GF-D8 (cell line): ENCODE measurements at regions not wholly inside any gene's neighbourhood (a gene's known extent, or its start where the extent isn't known, plus 50 kb on each side); places are given as distances from the start of the nearest gene placed in this dataset.
"Not testable (repeated sequence)": the region's sequence is repeated elsewhere in the genome, so short reads cannot be mapped to it uniquely, and the experiment has no call there.

ENCODE experiments used
- DNase-seq: peaks from one replicate; lab custom pipeline; 2025; lab: John Stamatoyannopoulos, UW

DNA sequence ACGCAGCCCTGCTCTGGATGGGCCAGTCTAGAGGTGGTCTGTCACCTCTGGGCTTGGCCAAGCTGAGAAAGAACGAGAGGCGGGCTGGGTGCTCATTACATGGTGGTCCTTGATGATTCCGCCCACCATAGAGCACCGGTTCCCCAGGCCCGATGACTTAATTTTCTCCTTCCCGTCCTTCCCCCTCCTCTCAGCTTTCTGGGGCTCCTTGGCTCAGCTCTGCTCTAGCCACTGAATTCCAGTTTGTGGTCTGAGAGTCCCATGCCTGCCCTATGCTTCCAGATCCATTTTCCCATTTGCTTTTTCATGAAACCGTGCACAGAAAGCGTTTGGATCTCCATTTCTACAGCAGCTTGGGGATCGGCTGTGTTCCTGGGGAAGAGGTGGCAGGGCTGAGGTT is 318.5 kb upstream of the C1orf174 start:
- DNase-seq = no peak

GRCh38 chr1:4219111-4219510 is 319.0 kb upstream of the C1orf174 start:
- DNase-seq = no peak

GRCh38 chr1:4219826-4220225 is 319.8 kb upstream of the C1orf174 start:
- no peak for DNase-seq

DNA sequence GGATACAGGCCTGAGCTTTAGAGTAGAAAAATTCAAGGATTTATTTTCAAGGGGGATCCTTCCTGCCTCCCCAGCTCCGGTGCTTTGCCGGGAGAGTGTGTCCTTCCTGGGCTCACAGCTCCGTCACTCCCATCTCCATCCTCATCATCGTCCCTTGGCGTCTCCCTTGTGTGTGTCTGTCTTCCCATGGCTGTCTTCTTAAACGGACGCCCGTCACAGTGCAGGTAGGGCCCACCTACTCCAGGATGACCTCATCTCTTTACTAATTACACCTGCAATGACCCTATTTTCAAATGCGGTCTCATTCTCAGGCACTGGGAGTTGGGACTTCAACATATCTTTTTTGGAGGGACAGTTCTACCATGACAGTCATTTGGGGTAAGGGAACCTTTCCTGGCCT is 320.3 kb upstream of the C1orf174 start:
- DNase-seq = no peak

DNA sequence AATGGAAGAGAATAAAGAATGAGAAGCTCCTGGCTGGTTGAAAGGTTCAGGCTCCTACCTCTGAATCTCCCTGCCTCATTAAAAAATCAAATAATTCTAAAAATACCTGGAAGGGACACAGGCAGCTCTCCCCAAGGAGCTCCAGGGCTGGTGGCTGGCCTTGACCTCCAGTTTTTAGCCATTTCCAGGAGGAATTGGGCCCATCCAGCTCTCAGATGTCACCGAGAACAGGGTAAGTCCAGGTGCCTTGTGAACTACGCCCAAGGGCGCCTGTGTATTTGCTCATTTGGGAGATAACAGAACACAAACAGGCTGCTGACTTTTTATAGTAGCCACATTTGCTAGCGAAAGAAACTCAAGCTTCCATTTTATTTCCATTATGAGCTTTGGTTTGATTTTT is 321.0 kb upstream of the C1orf174 start:
- DNase-seq = no peak

DNA sequence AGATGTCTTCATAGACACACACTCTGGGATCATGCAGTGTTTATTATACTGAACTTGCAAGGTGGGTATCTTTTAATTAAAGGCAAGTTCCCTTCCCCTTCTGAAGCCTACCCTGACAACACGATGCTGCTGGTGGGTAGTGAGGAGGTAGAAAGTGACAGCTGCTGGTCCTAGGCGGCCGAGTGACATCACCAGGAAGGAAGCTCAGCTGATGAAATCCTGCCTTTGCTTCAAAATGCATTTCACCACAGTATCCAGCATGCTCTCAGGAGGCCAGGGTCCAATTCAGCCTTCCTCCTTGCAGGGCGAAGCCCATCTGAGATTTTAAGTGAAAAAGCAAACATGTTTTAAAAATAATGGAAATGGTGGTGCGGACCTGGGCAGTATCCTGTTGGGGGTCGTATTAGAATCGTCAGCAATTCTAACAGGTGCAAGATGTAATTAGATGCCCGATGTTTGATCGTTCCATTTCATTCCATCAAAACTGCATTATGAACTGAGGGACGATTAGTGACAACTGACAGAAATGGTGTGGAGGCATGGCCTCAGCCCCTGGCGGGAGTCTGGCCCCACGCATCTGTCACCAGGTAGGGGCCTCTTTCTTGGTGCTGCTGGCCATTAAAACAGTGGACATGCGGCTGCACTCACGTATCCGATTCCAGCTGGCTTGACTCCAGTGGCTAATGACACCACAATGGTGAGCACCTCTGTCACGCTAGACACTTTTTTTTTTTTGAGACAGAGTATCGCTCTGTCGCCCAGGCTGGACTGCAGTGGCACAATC is 324.8 kb upstream of the C1orf174 start:
- DNase-seq = no peak

DNA sequence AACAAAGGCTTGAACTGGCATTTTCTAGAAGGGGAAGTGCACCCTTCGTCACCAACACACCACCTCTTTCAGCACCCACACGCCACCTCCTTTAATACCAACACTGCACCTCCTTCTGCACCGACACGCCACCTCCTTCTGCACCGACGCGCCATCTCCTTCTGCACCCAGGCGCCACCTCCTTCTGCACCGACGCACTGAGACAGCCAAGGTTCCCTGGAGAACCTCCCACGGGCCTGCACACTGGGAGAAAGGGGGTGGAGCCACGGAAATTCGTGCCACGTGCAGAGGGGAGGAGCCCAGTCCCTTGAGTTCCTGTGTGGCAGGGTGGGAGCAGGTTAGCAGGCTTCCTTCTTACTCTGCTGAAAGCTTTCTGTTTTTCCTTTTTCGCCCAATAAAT is 327.9 kb upstream of the C1orf174 start:
- no peak for DNase-seq

DNA sequence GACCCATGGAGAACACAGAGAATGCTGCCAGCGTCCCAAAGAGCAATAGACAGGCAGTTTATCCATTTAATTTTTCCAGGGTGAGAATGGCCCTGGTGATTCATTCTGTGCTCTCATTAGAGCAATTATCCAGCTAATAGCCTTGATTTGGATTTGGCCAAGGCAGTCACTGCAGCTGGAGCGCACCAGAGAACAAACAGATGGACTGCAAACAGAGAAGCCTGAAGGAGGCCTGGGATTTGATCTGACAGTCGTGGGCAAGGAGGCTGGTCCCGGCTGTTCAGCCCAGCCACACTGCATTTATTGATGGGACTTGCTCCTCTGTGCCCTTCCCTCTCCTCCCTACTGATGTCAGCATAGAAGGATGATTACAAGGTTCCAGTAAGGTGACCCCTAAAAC is 353.9 kb upstream of the C1orf174 start:
- no peak for DNase-seq

DNA sequence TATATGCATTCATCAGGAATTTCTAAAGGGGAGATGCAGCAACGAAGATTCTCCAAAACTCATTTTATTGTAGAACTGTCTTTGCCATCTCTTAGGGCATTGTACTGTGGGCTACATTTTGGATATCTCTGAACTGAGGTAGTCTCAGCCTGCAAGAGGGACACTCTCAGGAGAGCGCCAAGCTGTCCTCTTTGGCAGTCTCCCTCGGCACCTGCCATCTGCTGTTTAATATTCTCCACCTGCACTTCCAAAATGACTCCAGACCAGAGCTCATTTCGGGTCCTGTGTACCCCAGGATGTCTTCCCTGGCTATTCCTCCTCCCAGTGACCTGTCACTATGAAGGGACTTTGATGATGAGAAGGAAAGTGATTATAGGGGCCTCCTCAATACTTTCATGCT is 356.3 kb upstream of the C1orf174 start:
- no peak for DNase-seq

DNA sequence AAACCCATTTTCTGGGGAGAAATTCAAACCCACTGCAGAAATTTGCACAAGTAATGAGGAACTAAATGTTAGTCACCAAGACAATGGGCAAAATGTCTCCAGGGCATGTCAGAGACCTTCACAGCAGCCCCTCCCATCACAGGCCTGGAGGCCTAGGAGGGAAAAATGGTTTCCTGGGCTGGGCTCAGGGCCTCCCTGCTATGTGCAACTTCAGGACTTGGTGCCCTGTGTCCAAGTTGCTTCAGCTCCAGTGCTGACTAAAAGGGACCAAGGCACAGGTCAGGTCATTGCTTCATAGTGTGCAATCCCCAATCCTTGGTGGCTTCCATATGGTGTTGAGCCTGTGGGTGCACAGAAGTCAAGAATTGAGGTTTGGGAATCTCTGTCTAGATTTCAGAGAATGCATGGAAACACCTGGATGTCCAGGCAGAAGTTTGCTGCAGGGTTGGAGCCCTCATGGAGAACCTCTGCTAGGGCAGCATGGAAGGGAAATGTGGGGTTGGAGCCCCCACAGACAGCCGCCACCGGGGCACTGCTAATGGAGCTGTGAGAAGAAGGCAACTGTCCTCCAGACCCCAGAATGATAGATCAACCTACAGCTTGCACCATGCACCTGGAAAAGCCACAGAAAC is 358.2 kb upstream of the C1orf174 start:
- not testable (repeated sequence) for DNase-seq

DNA sequence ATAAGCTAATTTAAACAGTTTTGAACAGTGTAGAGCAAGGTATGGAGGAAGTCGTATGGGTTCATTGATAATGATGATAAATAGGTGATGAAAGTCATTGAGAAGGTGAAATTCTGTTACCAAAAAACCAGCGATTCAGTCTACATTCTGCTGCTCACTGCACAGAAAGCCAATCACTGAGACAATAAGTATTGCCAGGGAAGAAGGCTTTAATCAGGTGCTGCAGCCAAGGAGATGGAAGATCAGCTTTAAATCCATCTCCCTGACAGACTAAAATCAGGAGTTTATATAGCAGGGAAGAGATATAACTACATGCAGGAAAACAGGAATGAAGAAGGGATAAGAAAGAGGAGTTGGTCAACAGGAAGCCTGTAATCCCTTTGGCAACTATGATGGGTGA is 361.3 kb upstream of the C1orf174 start:
- DNase-seq = no peak

DNA sequence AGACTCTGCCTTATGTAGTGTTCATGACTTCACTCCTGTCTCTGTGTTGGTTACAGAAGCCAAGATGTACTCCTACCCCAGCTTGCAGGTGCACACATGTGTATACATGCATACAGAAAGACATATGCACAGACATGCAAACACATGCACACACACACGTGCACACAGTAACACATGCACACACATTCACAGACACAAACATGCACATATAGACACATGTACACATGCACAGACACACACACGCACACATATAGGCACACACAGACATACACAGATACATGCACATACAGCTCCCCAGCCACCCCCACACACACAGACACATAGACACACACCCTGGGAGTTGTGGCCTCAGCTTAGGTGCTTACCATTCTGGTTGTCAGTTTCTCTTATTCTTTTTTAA is 362.6 kb upstream of the C1orf174 start:
- DNase-seq = no peak

GRCh38 chr1:4263699-4264098 is 363.6 kb upstream of the C1orf174 start:
- no peak for DNase-seq

GRCh38 chr1:4265836-4266235 is 365.8 kb upstream of the C1orf174 start:
- no peak for DNase-seq

DNA sequence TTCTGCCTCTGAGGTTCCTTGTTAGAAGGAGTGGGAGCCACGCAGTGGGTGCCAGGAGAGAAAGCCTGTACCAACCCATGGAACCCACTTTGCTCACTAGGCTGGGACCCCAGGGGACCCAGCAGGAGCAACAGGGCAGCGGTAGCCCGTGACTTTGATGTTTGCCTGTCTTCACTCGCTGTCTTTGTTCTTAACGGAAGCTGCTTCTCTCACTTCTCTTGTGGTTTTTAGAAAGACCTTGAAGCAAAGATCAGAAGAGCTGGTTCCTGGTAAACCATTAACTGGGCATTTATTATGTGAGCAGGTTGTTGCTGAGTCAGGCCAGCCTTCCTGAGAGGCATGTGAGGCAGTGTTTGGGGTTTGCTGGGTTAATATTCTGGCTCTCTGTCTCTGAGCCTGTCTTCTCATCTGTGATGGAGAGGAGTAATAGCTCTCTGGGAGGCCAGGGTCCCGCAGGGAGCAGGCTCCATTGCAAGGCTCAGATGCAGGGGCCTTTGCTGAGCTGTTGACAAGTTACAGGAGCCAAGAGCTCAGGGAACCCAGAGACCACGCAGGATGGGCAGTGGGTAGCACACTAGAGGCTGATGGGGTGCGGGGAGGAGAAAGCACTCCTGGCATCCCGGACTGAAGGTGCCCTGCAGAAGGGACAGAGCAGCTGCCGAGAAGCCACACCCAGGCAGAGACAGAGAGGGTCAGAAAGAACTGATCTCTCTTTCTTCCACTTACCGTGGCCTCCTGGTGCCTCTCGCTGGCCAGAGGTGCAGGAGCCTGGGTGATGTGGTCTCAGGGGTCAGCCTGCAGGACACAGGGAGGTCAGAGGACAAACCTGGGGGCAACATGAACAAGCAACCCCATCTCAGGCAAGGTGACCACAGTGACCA is 367.5 kb upstream of the C1orf174 start:
- DNase-seq = no peak

GRCh38 chr1:4268262-4268888 is 368.3 kb upstream of the C1orf174 start:
- DNase-seq = no peak

- DNase-seq = no peak
Measured at GRCh38 chr1:4268889-4269284, 368.8 kb upstream of the C1orf174 start.

- DNase-seq = no peak
Measured at GRCh38 chr1:4269330-4269729, 369.3 kb upstream of the C1orf174 start.

DNA sequence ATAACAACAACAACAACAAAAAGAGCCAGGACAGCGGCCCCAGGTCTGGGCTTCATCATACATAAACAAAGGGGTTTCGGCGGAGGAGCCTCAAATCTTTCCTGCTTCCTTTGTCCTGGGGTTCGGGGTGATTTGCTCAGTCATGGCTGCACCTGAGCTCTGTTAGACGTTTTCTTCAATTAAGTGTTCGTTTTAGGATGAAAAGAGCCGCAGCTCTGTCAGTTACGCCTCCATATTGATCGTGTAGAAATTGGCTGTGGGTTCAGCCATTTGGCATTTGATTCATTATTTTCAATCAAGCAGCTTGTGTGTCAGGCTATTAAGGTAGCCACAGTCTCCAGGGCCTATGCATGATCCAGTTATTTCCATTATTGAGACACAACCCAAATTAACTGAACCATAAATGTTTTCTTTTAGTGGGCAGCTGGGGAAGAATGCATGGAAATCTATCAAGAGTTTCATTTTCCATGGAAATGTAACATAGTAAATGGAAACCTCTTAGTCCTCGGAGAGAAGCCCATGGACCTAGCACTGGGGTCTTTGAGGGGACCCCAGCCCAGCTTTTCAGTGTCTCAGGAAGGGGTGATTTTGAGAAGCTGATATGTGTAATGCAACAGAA is 370.0 kb upstream of the C1orf174 start:
- DNase-seq = no peak

GRCh38 chr1:4270651-4271337 is 370.7 kb upstream of the C1orf174 start:
- DNase-seq = no peak

GRCh38 chr1:4271338-4271998 is 371.4 kb upstream of the C1orf174 start:
- no peak for DNase-seq
